Mesenteric fat pad (tissue), 1 donor: ENCODE measurements at regions not wholly inside any gene's neighbourhood (a gene's known extent, or its start where the extent isn't known, plus 50 kb on each side); places are given as distances from the start of the nearest gene placed in this dataset.
"Not testable (repeated sequence)": the region's sequence is repeated elsewhere in the genome, so short reads cannot be mapped to it uniquely, and the experiment has no call there.

Source experiments
- DNase-seq: peaks from one replicate; pipeline ENCODE4 v3.0.0-alpha.2; 2020; ENCODE audit warnings: low spot score
- donor health status: DM: yes; HTN: yes; CAD: no.

GRCh38 chr2:121064186-121064585 lies 220.8 kb downstream of the TFCP2L1 start:
- no peak for DNase-seq

GRCh38 chr2:121065239-121065638 lies 219.8 kb downstream of the TFCP2L1 start:
- no peak for DNase-seq

- DNase-seq = no peak
Measured at GRCh38 chr2:121066526-121066925, 218.5 kb downstream of the TFCP2L1 start.

- DNase-seq = no peak
Measured at GRCh38 chr2:121068851-121069250, 216.2 kb downstream of the TFCP2L1 start.

- no peak for DNase-seq
Measured at GRCh38 chr2:121069434-121069969, 215.5 kb downstream of the TFCP2L1 start.

GRCh38 chr2:121070061-121070460 lies 214.9 kb downstream of the TFCP2L1 start:
- not testable (repeated sequence) for DNase-seq

- no peak for DNase-seq
Measured at GRCh38 chr2:121071034-121071504, 213.9 kb downstream of the TFCP2L1 start.

- no peak for DNase-seq
Measured at GRCh38 chr2:121072784-121073183, 212.2 kb downstream of the TFCP2L1 start.

GRCh38 chr2:121073320-121074210 lies 211.4 kb downstream of the TFCP2L1 start:
- DNase-seq = no peak

GRCh38 chr2:121074293-121074932 lies 210.6 kb downstream of the TFCP2L1 start:
- DNase-seq = no peak

- DNase-seq = no peak
Measured at GRCh38 chr2:121075006-121075551, 209.9 kb downstream of the TFCP2L1 start.

- DNase-seq = no peak
Measured at GRCh38 chr2:121075641-121076497, 209.1 kb downstream of the TFCP2L1 start.

GRCh38 chr2:121076498-121076820 lies 208.5 kb downstream of the TFCP2L1 start:
- DNase-seq = no peak

- no peak for DNase-seq
Measured at GRCh38 chr2:121076885-121077549, 208.0 kb downstream of the TFCP2L1 start.

GRCh38 chr2:121078899-121079298 lies 206.1 kb downstream of the TFCP2L1 start:
- DNase-seq = no peak

GRCh38 chr2:121080013-121080772 lies 204.8 kb downstream of the TFCP2L1 start:
- DNase-seq = no peak

- no peak for DNase-seq
Measured at GRCh38 chr2:121081701-121082100, 203.3 kb downstream of the TFCP2L1 start.

- DNase-seq = no peak
Measured at GRCh38 chr2:121082191-121082590, 202.8 kb downstream of the TFCP2L1 start.

- DNase-seq = no peak
Measured at GRCh38 chr2:121084130-121084680, 200.8 kb downstream of the TFCP2L1 start.
